NB4 (cell line): ENCODE measurements at regions not wholly inside any gene's neighbourhood (a gene's known extent, or its start where the extent isn't known, plus 50 kb on each side); places are given as distances from the start of the nearest gene placed in this dataset.

Experiments used
- POLR2A ChIP-seq: IDR thresholded peaks from 2 replicates; pipeline ENCODE4 v1.6.1; 2011; ENCODE audit warnings: mild to moderate bottlenecking; ENCODE audit not compliant: insufficient read length; ENCODE audit errors: extremely low read depth
- TF ChIP-seq, protein P1 (sequence below): IDR thresholded peaks from one replicate; pipeline ENCODE4 v1.5.1; 2012; ENCODE audit warnings: low read depth, low read length
- TF ChIP-seq, protein P2 (sequence below): IDR thresholded peaks from 2 replicates; pipeline ENCODE4 v1.6.1; 2011; ENCODE audit warnings: low read depth, low read length

DNA sequence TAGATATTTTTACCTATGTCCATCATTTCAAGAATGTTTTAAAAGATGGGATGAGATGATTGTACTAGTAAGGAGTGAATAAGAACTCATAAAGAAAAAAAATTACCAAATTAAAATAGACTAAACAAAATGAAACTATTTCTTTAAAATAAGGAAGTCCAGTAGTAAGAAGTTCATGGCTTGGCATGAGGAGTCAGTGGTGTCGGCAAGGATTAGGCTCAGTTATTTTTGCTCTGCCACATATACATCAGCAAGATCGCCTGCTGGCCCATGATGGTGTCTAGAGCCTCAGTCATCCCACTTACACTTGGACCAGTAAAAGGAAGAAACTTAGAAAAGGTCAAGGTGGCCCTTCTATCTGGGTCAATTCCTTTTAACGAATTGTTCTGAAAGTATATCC, 300.9 kb upstream of the SLC8A1 start:
- TF ChIP-seq, protein P1, sequence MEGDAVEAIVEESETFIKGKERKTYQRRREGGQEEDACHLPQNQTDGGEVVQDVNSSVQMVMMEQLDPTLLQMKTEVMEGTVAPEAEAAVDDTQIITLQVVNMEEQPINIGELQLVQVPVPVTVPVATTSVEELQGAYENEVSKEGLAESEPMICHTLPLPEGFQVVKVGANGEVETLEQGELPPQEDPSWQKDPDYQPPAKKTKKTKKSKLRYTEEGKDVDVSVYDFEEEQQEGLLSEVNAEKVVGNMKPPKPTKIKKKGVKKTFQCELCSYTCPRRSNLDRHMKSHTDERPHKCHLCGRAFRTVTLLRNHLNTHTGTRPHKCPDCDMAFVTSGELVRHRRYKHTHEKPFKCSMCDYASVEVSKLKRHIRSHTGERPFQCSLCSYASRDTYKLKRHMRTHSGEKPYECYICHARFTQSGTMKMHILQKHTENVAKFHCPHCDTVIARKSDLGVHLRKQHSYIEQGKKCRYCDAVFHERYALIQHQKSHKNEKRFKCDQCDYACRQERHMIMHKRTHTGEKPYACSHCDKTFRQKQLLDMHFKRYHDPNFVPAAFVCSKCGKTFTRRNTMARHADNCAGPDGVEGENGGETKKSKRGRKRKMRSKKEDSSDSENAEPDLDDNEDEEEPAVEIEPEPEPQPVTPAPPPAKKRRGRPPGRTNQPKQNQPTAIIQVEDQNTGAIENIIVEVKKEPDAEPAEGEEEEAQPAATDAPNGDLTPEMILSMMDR = no peak
- no peak for TF ChIP-seq POLR2A
- TF ChIP-seq, protein P2, sequence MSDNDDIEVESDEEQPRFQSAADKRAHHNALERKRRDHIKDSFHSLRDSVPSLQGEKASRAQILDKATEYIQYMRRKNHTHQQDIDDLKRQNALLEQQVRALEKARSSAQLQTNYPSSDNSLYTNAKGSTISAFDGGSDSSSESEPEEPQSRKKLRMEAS = no peak
